WTC11 (cell line): ENCODE measurements at regions not wholly inside any gene's neighbourhood (a gene's known extent, or its start where the extent isn't known, plus 50 kb on each side); places are given as distances from the start of the nearest gene placed in this dataset.

Experiments used
- ATAC-seq: fragments of 200-7000 bp; cut with Tn5 transposase; 2 replicates; pipeline ENCODE4 v1.10.0; 2021; ENCODE audit warnings: mild to moderate bottlenecking, moderate library complexity
- CTCF ChIA-PET: fragments of 300-600 bp; sonication (Branson Sonifier 250); formaldehyde crosslinking; loops from one replicate; lab custom pipeline; 2021; ENCODE audit warnings: antibody characterized with exemption; lab: Charles Lee
- POLR2A ChIA-PET: fragments of 350-600 bp; sonication (Branson Sonifier 250); formaldehyde crosslinking; loops from one replicate; lab custom pipeline; 2021; ENCODE audit warnings: antibody characterized with exemption; lab: Charles Lee
- DNase-seq: peaks from one replicate; pipeline ENCODE4 v3.0.0; 2021; ENCODE audit warnings: low spot score
- H3K27ac Mint-ChIP-seq: 2 replicates; pipeline ENCODE4 v1.8.0; 2021; ENCODE audit warnings: mixed read lengths
- H3K27me3 Mint-ChIP-seq: 2 replicates; pipeline ENCODE4 v1.8.0; 2021; ENCODE audit warnings: low read depth, mild to moderate bottlenecking, moderate library complexity, mixed read lengths
- H3K36me3 Mint-ChIP-seq: 2 replicates; pipeline ENCODE4 v1.8.0; 2021; ENCODE audit warnings: mixed read lengths
- H3K4me1 Mint-ChIP-seq: 2 replicates; pipeline ENCODE4 v1.8.0; 2022; ENCODE audit warnings: mixed read lengths
- H3K4me3 Mint-ChIP-seq: 2 replicates; pipeline ENCODE4 v1.8.0; 2021; ENCODE audit warnings: mild to moderate bottlenecking, moderate library complexity, mixed read lengths
- H3K9me3 Mint-ChIP-seq: 2 replicates; pipeline ENCODE4 v1.8.0; 2021; ENCODE audit warnings: mixed read lengths
- ATF1 ChIP-seq: sonication (generic); formaldehyde crosslinking; IDR thresholded peaks from 2 replicates; pipeline ENCODE4 v1.8.1; 2023; ENCODE audit warnings: mild to moderate bottlenecking, moderate library complexity, missing genetic modification reagents
- ELF4 ChIP-seq: sonication (generic); formaldehyde crosslinking; IDR thresholded peaks from 2 replicates; pipeline ENCODE4 v1.8.1; 2022; ENCODE audit warnings: low read depth, mild to moderate bottlenecking, moderate library complexity, missing genetic modification reagents
- ESRRA ChIP-seq: sonication (generic); formaldehyde crosslinking; IDR thresholded peaks from 2 replicates; pipeline ENCODE4 v1.8.1; 2022; ENCODE audit warnings: mild to moderate bottlenecking, missing genetic modification reagents, borderline replicate concordance
- FOXJ3 ChIP-seq: sonication (generic); formaldehyde crosslinking; IDR thresholded peaks from 2 replicates; pipeline ENCODE4 v1.9.0; 2021; ENCODE audit warnings: missing genetic modification reagents, mild to moderate bottlenecking, borderline replicate concordance
- GABPB1 ChIP-seq: sonication (generic); formaldehyde crosslinking; IDR thresholded peaks from 2 replicates; pipeline ENCODE4 v1.8.1; 2023; ENCODE audit warnings: mild to moderate bottlenecking, missing genetic modification reagents
- JUN ChIP-seq: sonication (generic); formaldehyde crosslinking; IDR thresholded peaks from 2 replicates; pipeline ENCODE4 v1.8.0; 2023; ENCODE audit warnings: mild to moderate bottlenecking, missing genetic modification reagents
- NFYB ChIP-seq: sonication (generic); formaldehyde crosslinking; conservative IDR thresholded peaks from 2 replicates; pipeline ENCODE4 v1.8.0; 2022; ENCODE audit warnings: low read depth, missing genetic modification reagents
- NR1H2 ChIP-seq: sonication (generic); formaldehyde crosslinking; IDR thresholded peaks from 2 replicates; pipeline ENCODE4 v1.9.0; 2021; ENCODE audit warnings: mild to moderate bottlenecking, moderate library complexity, missing genetic modification reagents
- SMAD3 ChIP-seq: sonication (generic); formaldehyde crosslinking; IDR thresholded peaks from 2 replicates; pipeline ENCODE4 v1.8.0; 2022; ENCODE audit warnings: missing genetic modification reagents, mild to moderate bottlenecking, borderline replicate concordance
- ZNF263 ChIP-seq: sonication (generic); formaldehyde crosslinking; IDR thresholded peaks from 2 replicates; pipeline ENCODE4 v1.8.1; 2022; ENCODE audit warnings: low read depth, mild to moderate bottlenecking, moderate library complexity, missing genetic modification reagents
- ZNF317 ChIP-seq: sonication (generic); formaldehyde crosslinking; IDR thresholded peaks from 2 replicates; pipeline ENCODE4 v1.8.1; 2023; ENCODE audit warnings: low read depth, mild to moderate bottlenecking, moderate library complexity, missing genetic modification reagents, borderline replicate concordance
- ZNF396 ChIP-seq: fragments of 250-450 bp; sonication (Bioruptor Pico); IDR thresholded peaks from 2 replicates; pipeline ENCODE4 v1.8.0; 2021; ENCODE audit warnings: mild to moderate bottlenecking, moderate library complexity, borderline replicate concordance
- TF ChIP-seq, protein P1 (sequence below): sonication (generic); formaldehyde crosslinking; conservative IDR thresholded peaks from 2 replicates; pipeline ENCODE4 v1.8.1; 2022; ENCODE audit warnings: mild to moderate bottlenecking, missing genetic modification reagents
- TF ChIP-seq, protein P2 (sequence below): sonication (generic); formaldehyde crosslinking; IDR thresholded peaks from 2 replicates; pipeline ENCODE4 v1.8.1; 2022; ENCODE audit warnings: low read depth, mild to moderate bottlenecking, moderate library complexity, missing genetic modification reagents, borderline replicate concordance
- TF ChIP-seq, protein P3 (sequence below): sonication (generic); formaldehyde crosslinking; IDR thresholded peaks from 2 replicates; pipeline ENCODE4 v1.8.1; 2023; ENCODE audit warnings: mild to moderate bottlenecking, missing genetic modification reagents
- TF ChIP-seq, protein P4 (sequence below): sonication (generic); formaldehyde crosslinking; IDR thresholded peaks from 2 replicates; pipeline ENCODE4 v1.8.1; 2023; ENCODE audit warnings: mild to moderate bottlenecking, moderate library complexity, missing genetic modification reagents
- TF ChIP-seq, protein P5 (sequence below): sonication (generic); formaldehyde crosslinking; IDR thresholded peaks from 2 replicates; pipeline ENCODE4 v1.8.0; 2023; ENCODE audit warnings: missing genetic modification reagents, mild to moderate bottlenecking, borderline replicate concordance
- TF ChIP-seq, protein P6 (sequence below): sonication (generic); formaldehyde crosslinking; IDR thresholded peaks from 2 replicates; pipeline ENCODE4 v1.8.1; 2023; ENCODE audit warnings: mild to moderate bottlenecking, missing genetic modification reagents, borderline replicate concordance
- TF ChIP-seq, protein P7 (sequence below): sonication (generic); formaldehyde crosslinking; IDR thresholded peaks from 2 replicates; pipeline ENCODE4 v1.8.1; 2023; ENCODE audit warnings: mild to moderate bottlenecking, missing genetic modification reagents, moderate library complexity

DNA sequence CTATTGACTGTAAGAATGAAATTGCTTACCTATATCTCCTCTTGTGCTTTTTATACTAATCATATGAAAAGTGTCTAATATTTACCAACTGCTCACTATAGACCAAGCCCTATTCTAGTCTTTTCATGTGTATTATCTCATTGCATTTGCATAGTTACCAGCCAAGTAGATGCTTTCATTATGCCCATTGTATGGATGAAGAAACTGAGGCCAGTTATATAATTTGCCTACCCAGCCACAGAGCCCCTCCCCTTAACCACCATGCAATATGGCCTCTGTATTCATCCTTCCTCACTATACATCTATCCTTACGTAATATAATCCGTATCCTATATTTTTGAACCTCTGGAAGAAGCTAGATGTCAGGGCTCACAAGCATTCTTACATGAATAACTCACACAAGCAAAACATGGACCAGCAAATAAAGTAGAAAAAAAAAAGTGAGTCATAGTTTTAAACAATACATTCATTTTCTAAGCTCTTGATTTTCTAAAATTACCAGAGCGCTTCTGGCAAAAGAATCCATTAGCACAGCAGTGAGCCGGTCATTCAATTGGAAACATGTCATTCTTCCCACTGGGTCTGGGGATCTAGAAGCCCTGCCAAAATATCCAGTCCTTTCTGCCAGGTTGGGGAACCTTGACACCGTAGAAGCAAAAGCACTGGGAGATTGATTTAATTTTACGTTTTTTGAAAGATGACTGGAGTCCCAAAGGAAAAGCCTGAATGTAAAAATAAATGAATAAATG is 80.0 kb downstream of the C11orf91 start:
- no peaks in the 10 kb centered on the region for H3K9me3 Mint-ChIP-seq
- no peaks in the 10 kb centered on the region for H3K36me3 Mint-ChIP-seq
- TF ChIP-seq, protein P1, sequence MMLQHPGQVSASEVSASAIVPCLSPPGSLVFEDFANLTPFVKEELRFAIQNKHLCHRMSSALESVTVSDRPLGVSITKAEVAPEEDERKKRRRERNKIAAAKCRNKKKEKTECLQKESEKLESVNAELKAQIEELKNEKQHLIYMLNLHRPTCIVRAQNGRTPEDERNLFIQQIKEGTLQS (CRISPR knock-in tag) = no peak
- TF ChIP-seq ZNF317 (CRISPR knock-in tag) (no peak), ESRRA (no peak), GABPB1 (CRISPR knock-in tag) (no peak), NR1H2 (CRISPR knock-in tag) (no peak), JUN (CRISPR knock-in tag) (no peak), ELF4 (no peak), ZNF396 (CRISPR knock-in tag) (no peak)
- TF ChIP-seq, protein P2, sequence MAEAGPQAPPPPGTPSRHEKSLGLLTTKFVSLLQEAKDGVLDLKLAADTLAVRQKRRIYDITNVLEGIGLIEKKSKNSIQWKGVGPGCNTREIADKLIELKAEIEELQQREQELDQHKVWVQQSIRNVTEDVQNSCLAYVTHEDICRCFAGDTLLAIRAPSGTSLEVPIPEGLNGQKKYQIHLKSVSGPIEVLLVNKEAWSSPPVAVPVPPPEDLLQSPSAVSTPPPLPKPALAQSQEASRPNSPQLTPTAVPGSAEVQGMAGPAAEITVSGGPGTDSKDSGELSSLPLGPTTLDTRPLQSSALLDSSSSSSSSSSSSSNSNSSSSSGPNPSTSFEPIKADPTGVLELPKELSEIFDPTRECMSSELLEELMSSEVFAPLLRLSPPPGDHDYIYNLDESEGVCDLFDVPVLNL = no peak
- TF ChIP-seq, protein P3, sequence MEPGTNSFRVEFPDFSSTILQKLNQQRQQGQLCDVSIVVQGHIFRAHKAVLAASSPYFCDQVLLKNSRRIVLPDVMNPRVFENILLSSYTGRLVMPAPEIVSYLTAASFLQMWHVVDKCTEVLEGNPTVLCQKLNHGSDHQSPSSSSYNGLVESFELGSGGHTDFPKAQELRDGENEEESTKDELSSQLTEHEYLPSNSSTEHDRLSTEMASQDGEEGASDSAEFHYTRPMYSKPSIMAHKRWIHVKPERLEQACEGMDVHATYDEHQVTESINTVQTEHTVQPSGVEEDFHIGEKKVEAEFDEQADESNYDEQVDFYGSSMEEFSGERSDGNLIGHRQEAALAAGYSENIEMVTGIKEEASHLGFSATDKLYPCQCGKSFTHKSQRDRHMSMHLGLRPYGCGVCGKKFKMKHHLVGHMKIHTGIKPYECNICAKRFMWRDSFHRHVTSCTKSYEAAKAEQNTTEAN (CRISPR knock-in tag) = no peak
- no peaks in the 10 kb centered on the region; the same call in 1 of the 2 replicates for H3K27me3 Mint-ChIP-seq
- ChIA-PET CTCF (no interaction called here), POLR2A (no interaction called here)
- ATAC-seq (no peak), DNase-seq (no peak)
- H3K27ac Mint-ChIP-seq = no peak overlapping the region
- no peak overlapping the region for H3K4me3 Mint-ChIP-seq
- H3K4me1 Mint-ChIP-seq = peaks cover 15% of the 10 kb centered on the region

DNA sequence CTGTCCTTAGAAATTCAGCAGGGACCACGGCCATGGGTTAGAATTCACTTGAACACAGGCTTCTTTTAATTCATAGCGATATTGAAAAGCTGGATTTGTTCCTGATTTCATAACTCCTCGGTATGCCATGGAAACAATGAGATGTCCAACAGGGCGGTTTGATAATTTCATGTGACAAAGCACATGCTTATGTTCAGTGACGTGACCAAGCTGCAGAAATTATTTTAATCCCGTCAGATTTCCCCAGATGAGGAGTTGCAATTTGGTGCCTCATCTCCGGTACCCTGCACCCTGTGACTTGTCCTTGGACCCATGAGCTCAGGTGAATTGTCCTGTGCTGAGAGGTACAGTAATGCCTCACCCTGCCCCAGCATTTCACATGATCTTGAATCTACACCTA is 81.7 kb downstream of the C11orf91 start:
- Mint-ChIP-seq H3K4me3 (no peak overlapping the region), H3K36me3 (no peaks in the 10 kb centered on the region), H3K27ac (no peak overlapping the region), H3K4me1 (peaks cover 15% of the 10 kb centered on the region), H3K27me3 (no peaks in the 10 kb centered on the region; the same call in 1 of the 2 replicates), H3K9me3 (no peaks in the 10 kb centered on the region)
- POLR2A ChIA-PET = no interaction called here
- CTCF ChIA-PET = no interaction called here
- no peak for DNase-seq
- ATAC-seq = no peak
- no peak for TF ChIP-seq FOXJ3 (CRISPR knock-in tag)
- TF ChIP-seq SMAD3 = no peak
- no peak for TF ChIP-seq ZNF317 (CRISPR knock-in tag)
- TF ChIP-seq, protein P4, sequence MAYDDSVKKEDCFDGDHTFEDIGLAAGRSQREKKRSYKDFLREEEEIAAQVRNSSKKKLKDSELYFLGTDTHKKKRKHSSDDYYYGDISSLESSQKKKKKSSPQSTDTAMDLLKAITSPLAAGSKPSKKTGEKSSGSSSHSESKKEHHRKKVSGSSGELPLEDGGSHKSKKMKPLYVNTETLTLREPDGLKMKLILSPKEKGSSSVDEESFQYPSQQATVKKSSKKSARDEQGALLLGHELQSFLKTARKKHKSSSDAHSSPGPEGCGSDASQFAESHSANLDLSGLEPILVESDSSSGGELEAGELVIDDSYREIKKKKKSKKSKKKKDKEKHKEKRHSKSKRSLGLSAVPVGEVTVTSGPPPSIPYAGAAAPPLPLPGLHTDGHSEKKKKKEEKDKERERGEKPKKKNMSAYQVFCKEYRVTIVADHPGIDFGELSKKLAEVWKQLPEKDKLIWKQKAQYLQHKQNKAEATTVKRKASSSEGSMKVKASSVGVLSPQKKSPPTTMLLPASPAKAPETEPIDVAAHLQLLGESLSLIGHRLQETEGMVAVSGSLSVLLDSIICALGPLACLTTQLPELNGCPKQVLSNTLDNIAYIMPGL = no peak
- no peak for TF ChIP-seq NFYB
- TF ChIP-seq, protein P5, sequence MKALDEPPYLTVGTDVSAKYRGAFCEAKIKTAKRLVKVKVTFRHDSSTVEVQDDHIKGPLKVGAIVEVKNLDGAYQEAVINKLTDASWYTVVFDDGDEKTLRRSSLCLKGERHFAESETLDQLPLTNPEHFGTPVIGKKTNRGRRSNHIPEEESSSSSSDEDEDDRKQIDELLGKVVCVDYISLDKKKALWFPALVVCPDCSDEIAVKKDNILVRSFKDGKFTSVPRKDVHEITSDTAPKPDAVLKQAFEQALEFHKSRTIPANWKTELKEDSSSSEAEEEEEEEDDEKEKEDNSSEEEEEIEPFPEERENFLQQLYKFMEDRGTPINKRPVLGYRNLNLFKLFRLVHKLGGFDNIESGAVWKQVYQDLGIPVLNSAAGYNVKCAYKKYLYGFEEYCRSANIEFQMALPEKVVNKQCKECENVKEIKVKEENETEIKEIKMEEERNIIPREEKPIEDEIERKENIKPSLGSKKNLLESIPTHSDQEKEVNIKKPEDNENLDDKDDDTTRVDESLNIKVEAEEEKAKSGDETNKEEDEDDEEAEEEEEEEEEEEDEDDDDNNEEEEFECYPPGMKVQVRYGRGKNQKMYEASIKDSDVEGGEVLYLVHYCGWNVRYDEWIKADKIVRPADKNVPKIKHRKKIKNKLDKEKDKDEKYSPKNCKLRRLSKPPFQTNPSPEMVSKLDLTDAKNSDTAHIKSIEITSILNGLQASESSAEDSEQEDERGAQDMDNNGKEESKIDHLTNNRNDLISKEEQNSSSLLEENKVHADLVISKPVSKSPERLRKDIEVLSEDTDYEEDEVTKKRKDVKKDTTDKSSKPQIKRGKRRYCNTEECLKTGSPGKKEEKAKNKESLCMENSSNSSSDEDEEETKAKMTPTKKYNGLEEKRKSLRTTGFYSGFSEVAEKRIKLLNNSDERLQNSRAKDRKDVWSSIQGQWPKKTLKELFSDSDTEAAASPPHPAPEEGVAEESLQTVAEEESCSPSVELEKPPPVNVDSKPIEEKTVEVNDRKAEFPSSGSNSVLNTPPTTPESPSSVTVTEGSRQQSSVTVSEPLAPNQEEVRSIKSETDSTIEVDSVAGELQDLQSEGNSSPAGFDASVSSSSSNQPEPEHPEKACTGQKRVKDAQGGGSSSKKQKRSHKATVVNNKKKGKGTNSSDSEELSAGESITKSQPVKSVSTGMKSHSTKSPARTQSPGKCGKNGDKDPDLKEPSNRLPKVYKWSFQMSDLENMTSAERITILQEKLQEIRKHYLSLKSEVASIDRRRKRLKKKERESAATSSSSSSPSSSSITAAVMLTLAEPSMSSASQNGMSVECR (CRISPR knock-in tag) = no peak
- TF ChIP-seq, protein P2 = no peak
- no peak for TF ChIP-seq ATF1 (CRISPR knock-in tag)
- TF ChIP-seq, protein P6, sequence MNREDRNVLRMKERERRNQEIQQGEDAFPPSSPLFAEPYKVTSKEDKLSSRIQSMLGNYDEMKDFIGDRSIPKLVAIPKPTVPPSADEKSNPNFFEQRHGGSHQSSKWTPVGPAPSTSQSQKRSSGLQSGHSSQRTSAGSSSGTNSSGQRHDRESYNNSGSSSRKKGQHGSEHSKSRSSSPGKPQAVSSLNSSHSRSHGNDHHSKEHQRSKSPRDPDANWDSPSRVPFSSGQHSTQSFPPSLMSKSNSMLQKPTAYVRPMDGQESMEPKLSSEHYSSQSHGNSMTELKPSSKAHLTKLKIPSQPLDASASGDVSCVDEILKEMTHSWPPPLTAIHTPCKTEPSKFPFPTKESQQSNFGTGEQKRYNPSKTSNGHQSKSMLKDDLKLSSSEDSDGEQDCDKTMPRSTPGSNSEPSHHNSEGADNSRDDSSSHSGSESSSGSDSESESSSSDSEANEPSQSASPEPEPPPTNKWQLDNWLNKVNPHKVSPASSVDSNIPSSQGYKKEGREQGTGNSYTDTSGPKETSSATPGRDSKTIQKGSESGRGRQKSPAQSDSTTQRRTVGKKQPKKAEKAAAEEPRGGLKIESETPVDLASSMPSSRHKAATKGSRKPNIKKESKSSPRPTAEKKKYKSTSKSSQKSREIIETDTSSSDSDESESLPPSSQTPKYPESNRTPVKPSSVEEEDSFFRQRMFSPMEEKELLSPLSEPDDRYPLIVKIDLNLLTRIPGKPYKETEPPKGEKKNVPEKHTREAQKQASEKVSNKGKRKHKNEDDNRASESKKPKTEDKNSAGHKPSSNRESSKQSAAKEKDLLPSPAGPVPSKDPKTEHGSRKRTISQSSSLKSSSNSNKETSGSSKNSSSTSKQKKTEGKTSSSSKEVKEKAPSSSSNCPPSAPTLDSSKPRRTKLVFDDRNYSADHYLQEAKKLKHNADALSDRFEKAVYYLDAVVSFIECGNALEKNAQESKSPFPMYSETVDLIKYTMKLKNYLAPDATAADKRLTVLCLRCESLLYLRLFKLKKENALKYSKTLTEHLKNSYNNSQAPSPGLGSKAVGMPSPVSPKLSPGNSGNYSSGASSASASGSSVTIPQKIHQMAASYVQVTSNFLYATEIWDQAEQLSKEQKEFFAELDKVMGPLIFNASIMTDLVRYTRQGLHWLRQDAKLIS (CRISPR knock-in tag) = no peak
- no peak for TF ChIP-seq ZNF263 (CRISPR knock-in tag)
- TF ChIP-seq, protein P7, sequence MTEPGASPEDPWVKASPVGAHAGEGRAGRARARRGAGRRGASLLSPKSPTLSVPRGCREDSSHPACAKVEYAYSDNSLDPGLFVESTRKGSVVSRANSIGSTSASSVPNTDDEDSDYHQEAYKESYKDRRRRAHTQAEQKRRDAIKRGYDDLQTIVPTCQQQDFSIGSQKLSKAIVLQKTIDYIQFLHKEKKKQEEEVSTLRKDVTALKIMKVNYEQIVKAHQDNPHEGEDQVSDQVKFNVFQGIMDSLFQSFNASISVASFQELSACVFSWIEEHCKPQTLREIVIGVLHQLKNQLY (CRISPR knock-in tag) = no peak
